Esophagus muscularis mucosa (tissue), 4 donors: ENCODE measurements at regions not wholly inside any gene's neighbourhood (a gene's known extent, or its start where the extent isn't known, plus 50 kb on each side); places are given as distances from the start of the nearest gene placed in this dataset.

Experiments
- DNase-seq: peaks from one replicate; pipeline ENCODE4 v3.0.0-alpha.2; 2017; ENCODE audit errors: extremely low spot score
- H3K27ac ChIP-seq, 4 donors: fragments of 200-600 bp; sonication (generic); replicated peaks in 1 of 4; 1 replicate in 3 of 4; 2 replicates in 1 of 4; pipeline ENCODE4 v1.5.1; 2016 to 2019; ENCODE audit warnings: mild to moderate bottlenecking in 1 of 4
- H3K27me3 ChIP-seq, 4 donors: fragments of 200-600 bp; sonication (generic); one replicate each; pipeline versions ENCODE4 v1.5.1 to v1.6.0; 2016 to 2019
- H3K36me3 ChIP-seq, 4 donors: fragments of 200-600 bp; sonication (generic); one replicate each; pipeline ENCODE4 v1.5.1; 2016 to 2019
- H3K4me1 ChIP-seq, 4 donors: fragments of 200-600 bp; sonication (generic); one replicate each; pipeline ENCODE4 v1.5.1; 2016 to 2019
- H3K4me3 ChIP-seq, 4 donors: fragments of 200-600 bp; sonication (generic); 1 replicate in 2 of 4; 2 replicates in 2 of 4; pipeline ENCODE4 v1.5.1; 2016 to 2019; ENCODE audit warnings: mild to moderate bottlenecking in 4 of 4, moderate library complexity in 1 of 4
- H3K9me3 ChIP-seq, 4 donors: fragments of 200-600 bp; sonication (generic); 1 replicate in 3 of 4; 2 replicates in 1 of 4; pipeline ENCODE4 v1.5.1; 2016 to 2019
- EP300 ChIP-seq: sonication (generic); formaldehyde crosslinking; IDR thresholded peaks from one replicate; pipeline ENCODE4 v1.6.1; 2017; ENCODE audit warnings: antibody characterized with exemption
- POLR2A ChIP-seq: fragments of 450-650 bp; IDR thresholded peaks from one replicate; pipeline ENCODE4 v1.6.1; 2017; ENCODE audit warnings: antibody characterized with exemption, moderate library complexity, mild to moderate bottlenecking, low read depth
- POLR2AphosphoS5 ChIP-seq, 2 donors: sonication (generic); formaldehyde crosslinking; IDR thresholded peaks; one replicate each; pipeline ENCODE4 v1.6.1; 2017; ENCODE audit warnings: antibody characterized with exemption in 2 of 2
- WGBS: methylation state at CpG from one replicate; pipeline ENCODE4 v1.1.5; 2018; 5-methylcytosine and 5-hydroxymethylcytosine counted together
- intact Hi-C: fragments of 100-400 bp; cut with DNase I; formaldehyde crosslinking; loops from one replicate; pipeline ENCODE4 v1.15.1; 2023
- TF ChIP-seq, protein P1 (sequence below), 3 experiments: fragments of 200-600 bp in 2 of 3; fragments of 450-650 bp in 1 of 3; sonication (generic) in 2 of 3; IDR thresholded peaks; one replicate each; pipeline ENCODE4 v1.5.1; 2017 to 2019; ENCODE audit warnings: antibody characterized with exemption in 3 of 3, mild to moderate bottlenecking in 2 of 3, moderate library complexity in 1 of 3

GRCh38 chr13:88063741-88064140 is 392.6 kb downstream of the SLITRK5 start:
- intact Hi-C loops: no loop called here
- 41% methylated on average over 1 of the region's 1 CpG for WGBS
- Histone ChIP-seq H3K9me3 (peaks cover 0 to 8% (median 0%) of the 10 kb centered on the region in 4 donors), H3K36me3 (no peaks in the 10 kb centered on the region), H3K4me3 (no peak overlapping the region), H3K27me3 (no peaks in the 10 kb centered on the region), H3K4me1 (no peaks in the 10 kb centered on the region), H3K27ac (no peak overlapping the region)
- no peak for TF ChIP-seq POLR2AphosphoS5 (IDR thresholded peaks at IDR 0.05)
- no peak for TF ChIP-seq EP300
- TF ChIP-seq POLR2A: no peak
- TF ChIP-seq, protein P1, sequence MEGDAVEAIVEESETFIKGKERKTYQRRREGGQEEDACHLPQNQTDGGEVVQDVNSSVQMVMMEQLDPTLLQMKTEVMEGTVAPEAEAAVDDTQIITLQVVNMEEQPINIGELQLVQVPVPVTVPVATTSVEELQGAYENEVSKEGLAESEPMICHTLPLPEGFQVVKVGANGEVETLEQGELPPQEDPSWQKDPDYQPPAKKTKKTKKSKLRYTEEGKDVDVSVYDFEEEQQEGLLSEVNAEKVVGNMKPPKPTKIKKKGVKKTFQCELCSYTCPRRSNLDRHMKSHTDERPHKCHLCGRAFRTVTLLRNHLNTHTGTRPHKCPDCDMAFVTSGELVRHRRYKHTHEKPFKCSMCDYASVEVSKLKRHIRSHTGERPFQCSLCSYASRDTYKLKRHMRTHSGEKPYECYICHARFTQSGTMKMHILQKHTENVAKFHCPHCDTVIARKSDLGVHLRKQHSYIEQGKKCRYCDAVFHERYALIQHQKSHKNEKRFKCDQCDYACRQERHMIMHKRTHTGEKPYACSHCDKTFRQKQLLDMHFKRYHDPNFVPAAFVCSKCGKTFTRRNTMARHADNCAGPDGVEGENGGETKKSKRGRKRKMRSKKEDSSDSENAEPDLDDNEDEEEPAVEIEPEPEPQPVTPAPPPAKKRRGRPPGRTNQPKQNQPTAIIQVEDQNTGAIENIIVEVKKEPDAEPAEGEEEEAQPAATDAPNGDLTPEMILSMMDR (IDR thresholded peaks at IDR 0.05): no peak
- no peak for DNase-seq

- DNase-seq: no peak
- TF ChIP-seq POLR2AphosphoS5 (IDR thresholded peaks at IDR 0.05): no peak
- TF ChIP-seq, protein P1 (IDR thresholded peaks at IDR 0.05): no peak
- TF ChIP-seq POLR2A: no peak
- TF ChIP-seq EP300: no peak
- H3K36me3 ChIP-seq: no peaks in the 10 kb centered on the region
- H3K9me3 ChIP-seq: peaks cover 0 to 4% (median 0%) of the 10 kb centered on the region in 4 donors
- H3K4me1 ChIP-seq: no peaks in the 10 kb centered on the region
- WGBS: 86% methylated on average over 2 of the region's 2 CpGs
- H3K27me3 ChIP-seq: no peaks in the 10 kb centered on the region
- no peak overlapping the region for H3K4me3 ChIP-seq
- H3K27ac ChIP-seq: no peak overlapping the region
- intact Hi-C loops: no loop called here
Measured at GRCh38 chr13:88066847-88067246, 395.7 kb downstream of the SLITRK5 start.

DNA sequence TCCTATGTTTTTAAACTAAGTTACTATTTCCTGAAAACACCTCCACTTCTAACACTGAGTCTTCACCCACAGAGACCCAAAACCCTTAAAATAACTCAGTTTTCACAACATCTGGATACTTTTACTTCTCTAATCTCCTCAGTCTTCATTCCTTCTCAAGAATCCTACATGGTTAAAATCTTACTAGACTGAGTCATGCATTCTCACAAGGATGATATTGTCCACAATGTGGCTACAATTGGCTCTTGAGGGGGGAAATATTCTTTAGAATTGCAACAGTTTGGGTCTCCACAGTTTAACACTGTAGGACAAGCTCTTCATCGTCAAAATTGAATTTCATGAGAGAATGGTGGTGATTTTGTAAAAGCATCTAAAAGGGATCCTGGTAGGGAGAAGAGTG is 397.1 kb downstream of the SLITRK5 start:
- 100% methylated on average over 1 of the region's 1 CpG for WGBS
- H3K4me3 ChIP-seq: no peak overlapping the region
- no peaks in the 10 kb centered on the region for H3K9me3 ChIP-seq
- TF ChIP-seq EP300: no peak
- TF ChIP-seq, protein P1 (IDR thresholded peaks at IDR 0.05): no peak
- TF ChIP-seq POLR2AphosphoS5 (IDR thresholded peaks at IDR 0.05): no peak
- no peak for TF ChIP-seq POLR2A
- no peaks in the 10 kb centered on the region for H3K4me1 ChIP-seq
- no peaks in the 10 kb centered on the region for H3K36me3 ChIP-seq
- DNase-seq: no peak
- H3K27ac ChIP-seq: no peak overlapping the region
- intact Hi-C loops: no loop called here
- no peaks in the 10 kb centered on the region for H3K27me3 ChIP-seq

GRCh38 chr13:88068975-88069374 is 397.8 kb downstream of the SLITRK5 start:
- 94% methylated on average over 11 of the region's 11 CpGs for WGBS
- no peaks in the 10 kb centered on the region for H3K4me1 ChIP-seq
- no peak overlapping the region for H3K4me3 ChIP-seq

GRCh38 chr13:88071371-88071770 is 400.2 kb downstream of the SLITRK5 start:
- DNase-seq: no peak
- no peaks in the 10 kb centered on the region for H3K27me3 ChIP-seq
- intact Hi-C loops: no loop called here
- H3K27ac ChIP-seq: no peak overlapping the region
- H3K4me3 ChIP-seq: no peak overlapping the region
- no peaks in the 10 kb centered on the region for H3K36me3 ChIP-seq
- H3K4me1 ChIP-seq: no peaks in the 10 kb centered on the region
- no peak for TF ChIP-seq POLR2AphosphoS5 (IDR thresholded peaks at IDR 0.05)
- TF ChIP-seq, protein P1 (IDR thresholded peaks at IDR 0.05): no peak
- no peak for TF ChIP-seq POLR2A
- no peak for TF ChIP-seq EP300
- no peaks in the 10 kb centered on the region for H3K9me3 ChIP-seq
- 70% methylated on average over 1 of the region's 1 CpG for WGBS

More at GRCh38 chr13:88068975-88069374, 397.8 kb downstream of the SLITRK5 start:
- intact Hi-C loops: no loop called here
- Histone ChIP-seq H3K27me3 (no peaks in the 10 kb centered on the region), H3K9me3 (no peaks in the 10 kb centered on the region), H3K36me3 (no peaks in the 10 kb centered on the region), H3K27ac (no peak overlapping the region)
- no peak for TF ChIP-seq POLR2AphosphoS5 (IDR thresholded peaks at IDR 0.05)
- TF ChIP-seq EP300: no peak
- DNase-seq: no peak
